ENCODE measurements at regions not wholly inside any gene's neighbourhood (a gene's known extent, or its start where the extent isn't known, plus 50 kb on each side); places are given as distances from the start of the nearest gene placed in this dataset.
"Not testable (repeated sequence)": the region's sequence is repeated elsewhere in the genome, so short reads cannot be mapped to it uniquely, and the experiment has no call there.

- peak overlapping the region; percentile 42; the same call in 1 of the 2 replicates for H3K27ac ChIP-seq (replicated peaks)
- H3K4me3 ChIP-seq (replicated peaks; ENCODE audit: insufficient read depth, low read length): no peak overlapping the region
- peak in 1 of 2 experiments; percentile 75 for DNase-seq (ENCODE audit: low read depth in 1 of 2, low spot score in 1 of 2)
- TF ChIP-seq SPI1 (IDR thresholded peaks at IDR 0.05; ENCODE audit: borderline replicate concordance, low read depth) (no peak), POLR2AphosphoS5 (IDR thresholded peaks at IDR 0.05; ENCODE audit: low read depth) (no peak; the same call in 1 of the 2 replicates), GABPA (IDR thresholded peaks at IDR 0.05; ENCODE audit: low read depth) (no peak)
- TF ChIP-seq, protein P1, sequence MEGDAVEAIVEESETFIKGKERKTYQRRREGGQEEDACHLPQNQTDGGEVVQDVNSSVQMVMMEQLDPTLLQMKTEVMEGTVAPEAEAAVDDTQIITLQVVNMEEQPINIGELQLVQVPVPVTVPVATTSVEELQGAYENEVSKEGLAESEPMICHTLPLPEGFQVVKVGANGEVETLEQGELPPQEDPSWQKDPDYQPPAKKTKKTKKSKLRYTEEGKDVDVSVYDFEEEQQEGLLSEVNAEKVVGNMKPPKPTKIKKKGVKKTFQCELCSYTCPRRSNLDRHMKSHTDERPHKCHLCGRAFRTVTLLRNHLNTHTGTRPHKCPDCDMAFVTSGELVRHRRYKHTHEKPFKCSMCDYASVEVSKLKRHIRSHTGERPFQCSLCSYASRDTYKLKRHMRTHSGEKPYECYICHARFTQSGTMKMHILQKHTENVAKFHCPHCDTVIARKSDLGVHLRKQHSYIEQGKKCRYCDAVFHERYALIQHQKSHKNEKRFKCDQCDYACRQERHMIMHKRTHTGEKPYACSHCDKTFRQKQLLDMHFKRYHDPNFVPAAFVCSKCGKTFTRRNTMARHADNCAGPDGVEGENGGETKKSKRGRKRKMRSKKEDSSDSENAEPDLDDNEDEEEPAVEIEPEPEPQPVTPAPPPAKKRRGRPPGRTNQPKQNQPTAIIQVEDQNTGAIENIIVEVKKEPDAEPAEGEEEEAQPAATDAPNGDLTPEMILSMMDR (IDR thresholded peaks at IDR 0.05; ENCODE audit: insufficient read depth, low read length): no peak
- TF ChIP-seq, protein P2, sequence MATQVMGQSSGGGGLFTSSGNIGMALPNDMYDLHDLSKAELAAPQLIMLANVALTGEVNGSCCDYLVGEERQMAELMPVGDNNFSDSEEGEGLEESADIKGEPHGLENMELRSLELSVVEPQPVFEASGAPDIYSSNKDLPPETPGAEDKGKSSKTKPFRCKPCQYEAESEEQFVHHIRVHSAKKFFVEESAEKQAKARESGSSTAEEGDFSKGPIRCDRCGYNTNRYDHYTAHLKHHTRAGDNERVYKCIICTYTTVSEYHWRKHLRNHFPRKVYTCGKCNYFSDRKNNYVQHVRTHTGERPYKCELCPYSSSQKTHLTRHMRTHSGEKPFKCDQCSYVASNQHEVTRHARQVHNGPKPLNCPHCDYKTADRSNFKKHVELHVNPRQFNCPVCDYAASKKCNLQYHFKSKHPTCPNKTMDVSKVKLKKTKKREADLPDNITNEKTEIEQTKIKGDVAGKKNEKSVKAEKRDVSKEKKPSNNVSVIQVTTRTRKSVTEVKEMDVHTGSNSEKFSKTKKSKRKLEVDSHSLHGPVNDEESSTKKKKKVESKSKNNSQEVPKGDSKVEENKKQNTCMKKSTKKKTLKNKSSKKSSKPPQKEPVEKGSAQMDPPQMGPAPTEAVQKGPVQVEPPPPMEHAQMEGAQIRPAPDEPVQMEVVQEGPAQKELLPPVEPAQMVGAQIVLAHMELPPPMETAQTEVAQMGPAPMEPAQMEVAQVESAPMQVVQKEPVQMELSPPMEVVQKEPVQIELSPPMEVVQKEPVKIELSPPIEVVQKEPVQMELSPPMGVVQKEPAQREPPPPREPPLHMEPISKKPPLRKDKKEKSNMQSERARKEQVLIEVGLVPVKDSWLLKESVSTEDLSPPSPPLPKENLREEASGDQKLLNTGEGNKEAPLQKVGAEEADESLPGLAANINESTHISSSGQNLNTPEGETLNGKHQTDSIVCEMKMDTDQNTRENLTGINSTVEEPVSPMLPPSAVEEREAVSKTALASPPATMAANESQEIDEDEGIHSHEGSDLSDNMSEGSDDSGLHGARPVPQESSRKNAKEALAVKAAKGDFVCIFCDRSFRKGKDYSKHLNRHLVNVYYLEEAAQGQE (IDR thresholded peaks at IDR 0.05; ENCODE audit: insufficient replicate concordance, low read depth): no peak
- H3K27me3 ChIP-seq (ENCODE audit: insufficient read depth, poor library complexity, severe bottlenecking): no peaks in the 10 kb centered on the region
Measured at GRCh38 chr17:30716461-30717290, 107.8 kb downstream of the CRLF3 start.

DNA sequence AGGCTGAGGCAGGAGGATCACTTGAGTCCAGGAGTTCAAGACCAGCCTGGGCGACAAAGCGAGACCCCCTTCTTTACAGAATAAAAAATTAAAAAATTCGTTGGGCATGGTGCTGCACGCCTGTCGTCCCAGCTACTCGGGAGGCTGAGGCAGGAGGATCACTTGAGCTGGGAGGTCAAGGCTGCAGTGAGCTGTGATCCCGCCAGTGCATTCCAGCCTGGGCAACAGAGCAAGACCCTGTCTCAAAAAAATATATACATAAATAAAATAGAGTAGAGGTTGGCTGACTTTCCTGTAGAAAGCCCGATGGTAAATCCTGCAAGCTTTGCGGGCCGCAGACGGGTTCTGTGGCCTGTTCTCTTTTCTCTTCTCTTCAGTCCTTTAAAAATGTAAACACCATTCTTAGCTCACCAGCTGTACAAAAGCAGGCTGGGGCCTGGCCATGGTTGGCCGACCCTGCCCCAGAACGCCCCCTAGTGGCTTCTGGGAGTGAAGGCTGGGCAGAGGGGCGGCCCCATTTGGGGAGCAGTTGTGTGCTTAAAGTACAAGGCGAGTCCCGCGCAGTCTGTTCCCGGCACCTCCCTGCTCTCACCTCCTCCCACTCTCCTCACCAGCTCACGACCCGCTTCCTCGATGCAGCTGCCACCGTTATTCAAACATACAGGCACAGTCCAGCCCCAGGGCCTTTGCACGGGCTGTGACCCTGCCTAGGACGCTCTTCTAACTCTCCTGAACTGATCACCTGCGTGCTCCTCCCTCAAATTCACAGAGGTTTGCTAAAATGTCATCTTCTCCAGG, 109.5 kb downstream of the CRLF3 start:
- not testable (repeated sequence) for H3K4me3 ChIP-seq (replicated peaks; ENCODE audit: insufficient read depth, low read length); H3K27me3 ChIP-seq (ENCODE audit: insufficient read depth, poor library complexity, severe bottlenecking); H3K27ac ChIP-seq (replicated peaks)
- peak in 1 of 2 experiments; percentile 77 for DNase-seq (ENCODE audit: low read depth in 1 of 2, low spot score in 1 of 2)
- 0 out of 2 replicates have a peak, but pooled peaks have one; percentile 11 for TF ChIP-seq POLR2AphosphoS5 (IDR thresholded peaks at IDR 0.05; ENCODE audit: low read depth)
- TF ChIP-seq, protein P1 (IDR thresholded peaks at IDR 0.05; ENCODE audit: insufficient read depth, low read length): peak; percentile 32

- H3K27ac ChIP-seq (replicated peaks); H3K4me3 ChIP-seq (replicated peaks; ENCODE audit: insufficient read depth, low read length); H3K27me3 ChIP-seq (ENCODE audit: insufficient read depth, poor library complexity, severe bottlenecking); DNase-seq (ENCODE audit: low read depth in 1 of 2, low spot score in 1 of 2): not testable (repeated sequence)
Measured at GRCh38 chr17:30713805-30714204, 110.7 kb downstream of the CRLF3 start.

- DNase-seq (ENCODE audit: low read depth in 1 of 2, low spot score in 1 of 2); H3K27me3 ChIP-seq (ENCODE audit: insufficient read depth, poor library complexity, severe bottlenecking); H3K27ac ChIP-seq (replicated peaks); H3K4me3 ChIP-seq (replicated peaks; ENCODE audit: insufficient read depth, low read length): not testable (repeated sequence)
Measured at GRCh38 chr17:30712859-30713258, 111.6 kb downstream of the CRLF3 start.

DNA sequence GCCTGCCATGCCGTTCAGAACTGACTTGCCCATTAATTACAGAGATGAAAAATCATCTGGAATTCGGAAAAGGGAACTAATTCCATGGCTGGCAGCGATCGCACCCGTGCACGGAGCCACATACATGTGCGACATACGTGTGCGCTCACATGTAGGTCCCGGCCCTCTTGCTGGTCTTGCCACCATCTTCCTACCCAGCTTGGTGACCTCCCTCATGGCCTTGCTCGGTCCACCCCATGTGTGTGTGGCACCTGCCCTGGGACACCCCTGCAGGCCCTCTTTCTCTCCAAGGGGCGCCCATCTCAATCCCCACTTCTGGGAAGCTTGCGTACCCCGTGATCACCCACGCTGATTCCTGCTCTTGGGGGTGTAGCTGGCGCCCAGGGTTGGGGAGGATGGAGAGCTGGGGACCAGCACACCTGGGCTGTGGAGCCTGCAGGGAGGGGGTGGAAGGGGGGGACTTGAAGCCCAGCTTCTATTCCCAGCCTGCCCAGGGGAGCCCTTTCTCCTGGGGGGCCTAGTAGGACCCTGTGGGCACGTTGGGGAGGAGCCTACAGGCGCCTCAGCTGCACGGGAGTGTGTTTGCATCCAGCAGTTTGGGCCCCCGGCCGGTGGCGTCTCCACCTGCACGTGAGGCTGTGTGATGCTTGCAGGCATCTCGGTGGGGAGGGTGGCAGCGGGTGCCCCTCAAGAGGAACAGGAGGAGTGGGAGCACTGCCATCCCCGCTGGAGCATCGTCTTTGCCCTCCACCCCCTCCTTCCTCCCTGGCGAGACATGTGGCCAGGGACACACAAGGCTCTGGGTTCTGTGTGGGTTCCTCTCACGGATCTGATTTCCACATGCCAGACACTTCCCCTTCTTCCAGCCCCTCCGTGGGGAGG, 112.6 kb downstream of the CRLF3 start:
- peak overlapping the region; percentile 78 for H3K27ac ChIP-seq (replicated peaks)
- TF ChIP-seq POLR2AphosphoS5 (IDR thresholded peaks at IDR 0.05; ENCODE audit: low read depth) (0 out of 2 replicates have a peak, but pooled peaks have one; percentile 15), SPI1 (IDR thresholded peaks at IDR 0.05; ENCODE audit: borderline replicate concordance, low read depth) (peak; percentile 84; the same call in 1 of the 2 replicates)
- peak in 1 of 2 experiments; percentile 65 for DNase-seq (ENCODE audit: low read depth in 1 of 2, low spot score in 1 of 2)
- H3K4me3 ChIP-seq (replicated peaks; ENCODE audit: insufficient read depth, low read length): peak overlapping the region; percentile 77
- H3K27me3 ChIP-seq (ENCODE audit: insufficient read depth, poor library complexity, severe bottlenecking): not testable (repeated sequence)

- H3K4me3 ChIP-seq (replicated peaks; ENCODE audit: insufficient read depth, low read length): peak overlapping the region; percentile 77
- H3K27ac ChIP-seq (replicated peaks): peak overlapping the region; percentile 78
- H3K27me3 ChIP-seq (ENCODE audit: insufficient read depth, poor library complexity, severe bottlenecking); DNase-seq (ENCODE audit: low read depth in 1 of 2, low spot score in 1 of 2): not testable (repeated sequence)
Measured at GRCh38 chr17:30711176-30711575, 113.3 kb downstream of the CRLF3 start.
